ENCODE measurements at regions not wholly inside any gene's neighbourhood (a gene's known extent, or its start where the extent isn't known, plus 50 kb on each side); places are given as distances from the start of the nearest gene placed in this dataset.
"Not testable (repeated sequence)": the region's sequence is repeated elsewhere in the genome, so short reads cannot be mapped to it uniquely, and the experiment has no call there.

GRCh38 chr2:134035605-134036370 is 218.1 kb upstream of the MGAT5 start:
- DNase-seq, result no peak

GRCh38 chr2:134039912-134040581 is 213.8 kb upstream of the MGAT5 start:
- no peak for DNase-seq

GRCh38 chr2:134040626-134041172 is 213.2 kb upstream of the MGAT5 start:
- not testable (repeated sequence) for DNase-seq

GRCh38 chr2:134041877-134042276 is 212.0 kb upstream of the MGAT5 start:
- no peak for DNase-seq

GRCh38 chr2:134043028-134043427 is 210.8 kb upstream of the MGAT5 start:
- DNase-seq, result peak; percentile 10

- no peak for DNase-seq
Observed at GRCh38 chr2:134052173-134052572, 201.7 kb upstream of the MGAT5 start.

GRCh38 chr2:134056173-134056572 is 197.7 kb upstream of the MGAT5 start:
- no peak for DNase-seq

GRCh38 chr2:134061066-134061465 is 192.8 kb upstream of the MGAT5 start:
- not testable (repeated sequence) for DNase-seq

GRCh38 chr2:134062235-134062634 is 191.6 kb upstream of the MGAT5 start:
- not testable (repeated sequence) for DNase-seq

- not testable (repeated sequence) for DNase-seq
Observed at GRCh38 chr2:134063916-134064315, 190.0 kb upstream of the MGAT5 start.

GRCh38 chr2:134070281-134070741 is 183.6 kb upstream of the MGAT5 start:
- DNase-seq, result no peak

- DNase-seq, result no peak
Observed at GRCh38 chr2:134072341-134072740, 181.5 kb upstream of the MGAT5 start.

GRCh38 chr2:134073023-134073422 is 180.8 kb upstream of the MGAT5 start:
- DNase-seq, result no peak

GRCh38 chr2:134074619-134075018 is 179.3 kb upstream of the MGAT5 start:
- DNase-seq, result no peak

- no peak for DNase-seq
Observed at GRCh38 chr2:134075204-134075603, 178.7 kb upstream of the MGAT5 start.

- no peak for DNase-seq
Observed at GRCh38 chr2:134078354-134078753, 175.5 kb upstream of the MGAT5 start.

GRCh38 chr2:134079373-134079772 is 174.5 kb upstream of the MGAT5 start:
- DNase-seq, result no peak

- DNase-seq, result no peak
Observed at GRCh38 chr2:134080386-134081089, 173.3 kb upstream of the MGAT5 start.

GRCh38 chr2:134081238-134081938 is 172.5 kb upstream of the MGAT5 start:
- DNase-seq, result no peak

GRCh38 chr2:134083548-134083947 is 170.3 kb upstream of the MGAT5 start:
- DNase-seq, result no peak

GRCh38 chr2:134086594-134087219 is 167.2 kb upstream of the MGAT5 start:
- no peak for DNase-seq

- DNase-seq, result no peak
Observed at GRCh38 chr2:134087371-134087921, 166.4 kb upstream of the MGAT5 start.
